NB4 (cell line): ENCODE measurements at regions not wholly inside any gene's neighbourhood (a gene's known extent, or its start where the extent isn't known, plus 50 kb on each side); places are given as distances from the start of the nearest gene placed in this dataset.
"Not testable (repeated sequence)": the region's sequence is repeated elsewhere in the genome, so short reads cannot be mapped to it uniquely, and the experiment has no call there.

ENCODE experiments used
- DNase-seq: peaks from one replicate; pipeline ENCODE4 v3.0.0; 2010; ENCODE audit warnings: low read depth
- H3K4me3 ChIP-seq: one replicate; pipeline ENCODE4 v1.5.1; 2011; ENCODE audit warnings: mild to moderate bottlenecking, low read depth, low read length, moderate library complexity
- CTCF ChIP-seq: IDR thresholded peaks from one replicate; pipeline ENCODE4 v1.5.1; 2012; ENCODE audit warnings: low read depth, low read length

GRCh38 chr7:97928844-97929243 is 56.6 kb upstream of the ASNS start:
- DNase-seq, H3K4me3 ChIP-seq: not testable (repeated sequence)

GRCh38 chr7:97927790-97928748 is 55.9 kb upstream of the ASNS start:
- not testable (repeated sequence) for H3K4me3 ChIP-seq
- TF ChIP-seq CTCF, result peak; percentile 53
- DNase-seq, result peak; percentile 54
